Activated CD8-positive, alpha-beta T cell treated with anti-CD3 and anti-CD28 coated beads for 36 hours (primary cell): ENCODE measurements at regions not wholly inside any gene's neighbourhood (a gene's known extent, or its start where the extent isn't known, plus 50 kb on each side); places are given as distances from the start of the nearest gene placed in this dataset.

Experiments
- ATAC-seq: fragments of 200-7000 bp; cut with Tn5 transposase; one replicate; pipeline ENCODE4 v1.10.0; 2021; ENCODE audit warnings: mild to moderate bottlenecking, moderate library complexity
- CTCF ChIA-PET: fragments of 350-600 bp; sonication (Branson Sonifier 250); formaldehyde crosslinking; loops from one replicate; lab custom pipeline; 2021; ENCODE audit warnings: antibody characterized with exemption; lab: Charles Lee
- POLR2A ChIA-PET: fragments of 350-600 bp; sonication (Branson Sonifier 250); formaldehyde crosslinking; loops from one replicate; lab custom pipeline; 2021; ENCODE audit warnings: antibody characterized with exemption; lab: Charles Lee
- DNase-seq: peaks from one replicate; pipeline ENCODE4 v3.0.0-alpha.2; 2020
- H3K27ac Mint-ChIP-seq: one replicate; pipeline ENCODE4 v1.8.0; 2021; ENCODE audit warnings: mild to moderate bottlenecking, mixed read lengths
- H3K27me3 Mint-ChIP-seq: one replicate; pipeline ENCODE4 v1.8.0; 2021; ENCODE audit warnings: mixed read lengths
- H3K36me3 Mint-ChIP-seq: one replicate; pipeline ENCODE4 v1.8.0; 2021; ENCODE audit warnings: low read depth, mixed read lengths
- H3K4me1 Mint-ChIP-seq: one replicate; pipeline ENCODE4 v1.8.0; 2021; ENCODE audit warnings: low read depth, mixed read lengths
- H3K4me3 Mint-ChIP-seq: one replicate; pipeline ENCODE4 v1.8.0; 2021; ENCODE audit warnings: mild to moderate bottlenecking, moderate library complexity, mixed read lengths
- H3K9me3 Mint-ChIP-seq: one replicate; pipeline ENCODE4 v1.8.0; 2021; ENCODE audit warnings: mixed read lengths
- intact Hi-C: fragments of 100-400 bp; cut with micrococcal nuclease; formaldehyde crosslinking; loops from one replicate; pipeline ENCODE4 v1.10.0; 2022
- TF ChIP-seq, protein P1 (sequence below): fragments of 200-600 bp; IDR thresholded peaks from one replicate; pipeline ENCODE4 v1.8.0; 2022; ENCODE audit warnings: antibody characterized with exemption, mild to moderate bottlenecking

DNA sequence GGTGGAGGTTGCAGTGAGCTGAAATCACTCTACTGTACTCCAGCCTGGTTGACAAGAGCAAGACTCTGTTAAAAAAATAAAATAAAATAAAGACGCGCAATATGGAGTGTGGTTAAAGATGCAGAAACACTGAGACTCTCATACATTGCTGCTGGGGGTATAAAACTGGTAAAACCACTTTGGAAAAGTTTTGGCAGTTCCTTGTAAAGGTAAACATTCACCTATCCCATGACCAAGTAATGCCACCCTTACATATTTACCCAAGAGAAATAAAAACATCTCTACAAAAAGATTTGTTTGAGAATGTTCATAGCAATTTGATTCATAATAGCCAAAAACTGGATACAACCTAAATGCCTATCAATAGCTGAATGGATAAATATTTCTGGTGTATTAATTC, 398.5 kb downstream of the PDCD6IP start:
- H3K27me3 Mint-ChIP-seq, result no peaks in the 10 kb centered on the region
- TF ChIP-seq, protein P1, sequence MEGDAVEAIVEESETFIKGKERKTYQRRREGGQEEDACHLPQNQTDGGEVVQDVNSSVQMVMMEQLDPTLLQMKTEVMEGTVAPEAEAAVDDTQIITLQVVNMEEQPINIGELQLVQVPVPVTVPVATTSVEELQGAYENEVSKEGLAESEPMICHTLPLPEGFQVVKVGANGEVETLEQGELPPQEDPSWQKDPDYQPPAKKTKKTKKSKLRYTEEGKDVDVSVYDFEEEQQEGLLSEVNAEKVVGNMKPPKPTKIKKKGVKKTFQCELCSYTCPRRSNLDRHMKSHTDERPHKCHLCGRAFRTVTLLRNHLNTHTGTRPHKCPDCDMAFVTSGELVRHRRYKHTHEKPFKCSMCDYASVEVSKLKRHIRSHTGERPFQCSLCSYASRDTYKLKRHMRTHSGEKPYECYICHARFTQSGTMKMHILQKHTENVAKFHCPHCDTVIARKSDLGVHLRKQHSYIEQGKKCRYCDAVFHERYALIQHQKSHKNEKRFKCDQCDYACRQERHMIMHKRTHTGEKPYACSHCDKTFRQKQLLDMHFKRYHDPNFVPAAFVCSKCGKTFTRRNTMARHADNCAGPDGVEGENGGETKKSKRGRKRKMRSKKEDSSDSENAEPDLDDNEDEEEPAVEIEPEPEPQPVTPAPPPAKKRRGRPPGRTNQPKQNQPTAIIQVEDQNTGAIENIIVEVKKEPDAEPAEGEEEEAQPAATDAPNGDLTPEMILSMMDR, result no peak
- no peaks in the 10 kb centered on the region for H3K9me3 Mint-ChIP-seq
- intact Hi-C loops, result no loop called here
- H3K36me3 Mint-ChIP-seq, result no peaks in the 10 kb centered on the region
- ATAC-seq (no peak), DNase-seq (no peak)
- H3K4me3 Mint-ChIP-seq, result no peak overlapping the region
- H3K4me1 Mint-ChIP-seq, result no peaks in the 10 kb centered on the region
- ChIA-PET POLR2A (no interaction called here), CTCF (no interaction called here)
- H3K27ac Mint-ChIP-seq, result no peak overlapping the region

GRCh38 chr3:34198309-34198708, 399.9 kb downstream of the PDCD6IP start:
- TF ChIP-seq, protein P1, result no peak
- H3K9me3 Mint-ChIP-seq, result no peaks in the 10 kb centered on the region
- no peak for ATAC-seq
- ChIA-PET CTCF (interaction anchor here (1.0 kb wide), 1 partner anchor 62 kb away, joined by 3 read pairs; no protein-coding TSS in a partner anchor), POLR2A (no interaction called here)
- no peaks in the 10 kb centered on the region for H3K27me3 Mint-ChIP-seq
- no peak for DNase-seq
- intact Hi-C loops, result no loop called here
- no peaks in the 10 kb centered on the region for H3K4me1 Mint-ChIP-seq
- no peak overlapping the region for H3K27ac Mint-ChIP-seq
- no peaks in the 10 kb centered on the region for H3K36me3 Mint-ChIP-seq
- no peak overlapping the region for H3K4me3 Mint-ChIP-seq

DNA sequence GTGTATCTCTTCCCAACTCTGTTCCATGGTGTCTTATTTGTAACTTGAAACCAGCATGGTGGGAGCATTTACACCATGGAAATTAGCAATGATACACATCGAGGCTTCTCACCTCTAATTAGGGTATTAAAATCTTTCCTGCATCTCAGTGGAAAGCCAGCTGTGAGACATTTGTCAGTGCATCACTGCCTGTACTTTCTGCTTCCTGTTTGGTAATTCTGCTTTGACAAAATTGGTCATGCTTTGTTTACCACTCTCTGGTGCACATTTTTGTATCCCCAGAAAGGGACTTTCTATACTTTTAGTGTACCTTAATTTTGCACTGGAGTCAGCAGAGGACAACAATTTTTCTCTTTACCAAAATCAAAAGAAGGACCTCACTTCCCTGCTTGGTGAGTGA, 402.1 kb downstream of the PDCD6IP start:
- Mint-ChIP-seq H3K27ac (no peak overlapping the region), H3K9me3 (no peaks in the 10 kb centered on the region), H3K4me3 (no peak overlapping the region), H3K27me3 (no peaks in the 10 kb centered on the region), H3K4me1 (no peaks in the 10 kb centered on the region), H3K36me3 (no peaks in the 10 kb centered on the region)
- TF ChIP-seq, protein P1, result no peak
- ATAC-seq (no peak), DNase-seq (no peak)
- ChIA-PET CTCF (no interaction called here), POLR2A (no interaction called here)
- intact Hi-C loops, result no loop called here

DNA sequence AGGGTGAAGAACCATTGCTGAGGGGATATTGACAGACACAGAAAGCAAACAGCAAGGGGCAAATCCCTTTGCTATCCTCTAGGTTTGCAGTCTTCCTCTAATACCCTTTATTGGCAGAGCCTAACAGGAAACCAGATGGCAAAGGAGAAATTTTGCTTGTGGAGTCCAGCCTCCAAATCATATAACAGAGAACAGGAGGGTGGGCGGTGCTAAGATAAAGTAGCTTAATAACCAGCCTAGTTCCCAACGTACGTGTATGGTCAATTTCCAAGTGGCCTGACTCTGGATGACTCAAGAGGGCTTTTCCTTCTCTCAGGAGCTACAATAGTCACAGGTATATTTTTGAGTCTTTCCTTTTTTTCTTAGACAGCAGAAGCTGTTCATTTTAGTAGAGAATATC, 404.5 kb downstream of the PDCD6IP start:
- TF ChIP-seq, protein P1, result no peak
- Mint-ChIP-seq H3K4me3 (no peak overlapping the region), H3K36me3 (no peaks in the 10 kb centered on the region), H3K9me3 (no peaks in the 10 kb centered on the region), H3K27me3 (no peaks in the 10 kb centered on the region), H3K27ac (no peak overlapping the region), H3K4me1 (no peaks in the 10 kb centered on the region)
- intact Hi-C loops, result no loop called here
- CTCF ChIA-PET, result no interaction called here
- ATAC-seq (no peak), DNase-seq (no peak)
- POLR2A ChIA-PET, result no interaction called here

- no peaks in the 10 kb centered on the region for H3K36me3 Mint-ChIP-seq
- no peaks in the 10 kb centered on the region for H3K9me3 Mint-ChIP-seq
- no peaks in the 10 kb centered on the region for H3K4me1 Mint-ChIP-seq
- DNase-seq, result no peak
- TF ChIP-seq, protein P1, result no peak
- no peak overlapping the region for H3K4me3 Mint-ChIP-seq
- H3K27me3 Mint-ChIP-seq, result no peaks in the 10 kb centered on the region
- no peak overlapping the region for H3K27ac Mint-ChIP-seq
- ATAC-seq, result no peak
- intact Hi-C loops, result no loop called here
- ChIA-PET POLR2A (no interaction called here), CTCF (no interaction called here)
Measured at GRCh38 chr3:34203386-34203785, 405.0 kb downstream of the PDCD6IP start.
